ENCODE measurements at regions not wholly inside any gene's neighbourhood (a gene's known extent, or its start where the extent isn't known, plus 50 kb on each side); places are given as distances from the start of the nearest gene placed in this dataset.

DNA sequence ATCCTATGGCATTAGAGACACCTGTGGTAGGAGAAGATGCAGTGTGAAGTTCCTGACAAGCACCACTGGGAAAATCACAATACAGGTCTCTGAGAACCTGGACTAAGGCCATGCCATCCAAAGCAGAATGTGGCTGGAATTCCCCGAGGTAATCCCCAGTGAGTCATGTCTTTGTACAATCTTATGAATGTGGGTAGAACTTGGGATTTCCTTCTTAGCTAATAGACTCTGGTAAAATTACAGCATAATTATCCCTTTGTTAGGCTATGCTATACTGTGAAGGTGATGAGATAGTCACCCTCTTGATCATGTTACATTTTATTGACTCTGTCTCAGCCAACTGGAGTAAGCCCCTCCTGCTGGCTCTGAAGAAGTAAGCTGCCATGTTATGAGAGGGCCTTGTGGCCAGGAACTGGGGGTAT is 224.3 kb upstream of the DCN start:
- H3K79me2 ChIP-seq (ENCODE audit: insufficient read depth, low read depth, low read length) = no peaks in the 10 kb centered on the region
- H3K9me2 ChIP-seq (ENCODE audit: insufficient read depth, low read length) = no peaks in the 10 kb centered on the region
- no peaks in the 10 kb centered on the region for H4K20me1 ChIP-seq (ENCODE audit: insufficient read depth, low read length)
- intact Hi-C loops (cut with micrococcal nuclease; ENCODE audit: unreplicated experiment) = no loop called here
- H3K27ac ChIP-seq (ENCODE audit: low read depth, low read length, poor library complexity, severe bottlenecking) = no peak overlapping the region
- TF ChIP-seq, protein P1, sequence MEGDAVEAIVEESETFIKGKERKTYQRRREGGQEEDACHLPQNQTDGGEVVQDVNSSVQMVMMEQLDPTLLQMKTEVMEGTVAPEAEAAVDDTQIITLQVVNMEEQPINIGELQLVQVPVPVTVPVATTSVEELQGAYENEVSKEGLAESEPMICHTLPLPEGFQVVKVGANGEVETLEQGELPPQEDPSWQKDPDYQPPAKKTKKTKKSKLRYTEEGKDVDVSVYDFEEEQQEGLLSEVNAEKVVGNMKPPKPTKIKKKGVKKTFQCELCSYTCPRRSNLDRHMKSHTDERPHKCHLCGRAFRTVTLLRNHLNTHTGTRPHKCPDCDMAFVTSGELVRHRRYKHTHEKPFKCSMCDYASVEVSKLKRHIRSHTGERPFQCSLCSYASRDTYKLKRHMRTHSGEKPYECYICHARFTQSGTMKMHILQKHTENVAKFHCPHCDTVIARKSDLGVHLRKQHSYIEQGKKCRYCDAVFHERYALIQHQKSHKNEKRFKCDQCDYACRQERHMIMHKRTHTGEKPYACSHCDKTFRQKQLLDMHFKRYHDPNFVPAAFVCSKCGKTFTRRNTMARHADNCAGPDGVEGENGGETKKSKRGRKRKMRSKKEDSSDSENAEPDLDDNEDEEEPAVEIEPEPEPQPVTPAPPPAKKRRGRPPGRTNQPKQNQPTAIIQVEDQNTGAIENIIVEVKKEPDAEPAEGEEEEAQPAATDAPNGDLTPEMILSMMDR (conservative IDR thresholded peaks at IDR 0.05; ENCODE audit: low read length) = no peak
- no peak for TF ChIP-seq EZH2phosphoT487 (IDR thresholded peaks at IDR 0.05; ENCODE audit: borderline replicate concordance, low read depth, low read length)
- CTCF ChIA-PET (ENCODE audit: unreplicated experiment) = no interaction called here
- no peak for DNase-seq (ENCODE audit: low spot score)
- H3K36me3 ChIP-seq (ENCODE audit: insufficient read depth, low read length) = no peaks in the 10 kb centered on the region
- H3K4me1 ChIP-seq (ENCODE audit: insufficient read depth, low read length, poor library complexity, severe bottlenecking) = no peaks in the 10 kb centered on the region
- BruUV-seq (replicated peaks) = no TSS peak
- no peak overlapping the region for H3K4me3 ChIP-seq (ENCODE audit: low read depth, low read length, poor library complexity, severe bottlenecking)
- H3K4me2 ChIP-seq (ENCODE audit: low read length) = no peak overlapping the region
- no peaks in the 10 kb centered on the region for H3K9me3 ChIP-seq (ENCODE audit: low read length)
- H2AFZ ChIP-seq (ENCODE audit: low read length) = no peak overlapping the region
- POLR2A ChIA-PET = interaction anchor here (0.6 kb wide), 1 partner anchor 916 kb away, joined by 3 read pairs; no protein-coding TSS in a partner anchor

DNA sequence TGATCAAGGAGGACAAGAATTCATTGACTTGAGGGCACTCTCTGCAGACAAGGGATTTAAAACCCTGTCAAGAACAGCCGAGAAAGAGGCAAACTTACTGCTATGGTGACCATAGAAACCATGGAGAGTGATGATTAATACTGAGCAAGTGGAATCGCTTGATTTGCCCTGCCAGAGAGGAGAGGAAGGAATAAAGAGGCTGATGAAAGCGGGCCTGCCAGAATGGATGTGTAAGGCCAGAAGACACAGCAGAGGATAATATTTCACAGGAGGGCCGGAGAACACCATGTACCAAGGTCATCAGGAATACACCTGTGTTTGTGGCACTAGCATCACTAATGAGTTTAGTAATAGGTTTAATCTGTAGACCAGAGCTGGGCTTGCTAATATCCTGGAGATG is 221.8 kb upstream of the DCN start:
- BruUV-seq (replicated peaks) = no TSS peak
- no peaks in the 10 kb centered on the region for H3K4me1 ChIP-seq (ENCODE audit: insufficient read depth, low read length, poor library complexity, severe bottlenecking)
- H3K79me2 ChIP-seq (ENCODE audit: insufficient read depth, low read depth, low read length) = no peaks in the 10 kb centered on the region
- H3K27ac ChIP-seq (ENCODE audit: low read depth, low read length, poor library complexity, severe bottlenecking) = no peak overlapping the region
- no peaks in the 10 kb centered on the region for H3K36me3 ChIP-seq (ENCODE audit: insufficient read depth, low read length)
- no peak overlapping the region for H2AFZ ChIP-seq (ENCODE audit: low read length)
- H3K9me2 ChIP-seq (ENCODE audit: insufficient read depth, low read length) = no peaks in the 10 kb centered on the region
- H3K9me3 ChIP-seq (ENCODE audit: low read length) = no peaks in the 10 kb centered on the region
- ChIA-PET CTCF (ENCODE audit: unreplicated experiment) (no interaction called here), POLR2A (no interaction called here)
- no peak overlapping the region for H3K4me3 ChIP-seq (ENCODE audit: low read depth, low read length, poor library complexity, severe bottlenecking)
- TF ChIP-seq EZH2phosphoT487 (IDR thresholded peaks at IDR 0.05; ENCODE audit: borderline replicate concordance, low read depth, low read length) = no peak
- TF ChIP-seq, protein P1 (conservative IDR thresholded peaks at IDR 0.05; ENCODE audit: low read length) = no peak
- DNase-seq (ENCODE audit: low spot score) = no peak
- H4K20me1 ChIP-seq (ENCODE audit: insufficient read depth, low read length) = no peaks in the 10 kb centered on the region
- no peak overlapping the region for H3K4me2 ChIP-seq (ENCODE audit: low read length)
- intact Hi-C loops (cut with micrococcal nuclease; ENCODE audit: unreplicated experiment) = no loop called here

DNA sequence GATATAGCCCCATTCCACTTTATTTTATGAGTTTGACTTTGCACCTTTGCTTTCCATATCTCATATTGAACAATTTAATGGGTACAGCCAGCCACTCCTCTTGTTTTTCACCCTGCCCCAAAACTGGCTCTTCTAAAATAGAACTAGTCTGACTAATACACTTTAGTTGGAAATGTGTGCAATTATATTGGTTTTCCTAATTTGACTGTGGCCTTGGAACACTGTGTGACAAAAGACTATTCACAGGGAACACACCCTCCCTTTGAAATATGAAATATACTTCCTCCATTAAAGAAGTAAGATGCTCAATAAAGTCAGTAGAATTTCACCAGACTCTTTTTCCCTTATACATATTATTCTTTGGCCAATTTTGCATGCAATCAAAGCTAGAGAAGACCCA is 218.6 kb upstream of the DCN start:
- no peaks in the 10 kb centered on the region for H3K79me2 ChIP-seq (ENCODE audit: insufficient read depth, low read depth, low read length)
- CTCF ChIA-PET (ENCODE audit: unreplicated experiment) = no interaction called here
- H3K4me2 ChIP-seq (ENCODE audit: low read length) = no peak overlapping the region
- no peak overlapping the region for H3K27ac ChIP-seq (ENCODE audit: low read depth, low read length, poor library complexity, severe bottlenecking)
- POLR2A ChIA-PET = interaction anchor here (0.6 kb wide), 1 partner anchor 147 kb away, joined by 3 read pairs; no protein-coding TSS in a partner anchor
- DNase-seq (ENCODE audit: low spot score) = no peak
- no TSS peak for BruUV-seq (replicated peaks)
- H3K36me3 ChIP-seq (ENCODE audit: insufficient read depth, low read length) = no peaks in the 10 kb centered on the region
- TF ChIP-seq, protein P1 (conservative IDR thresholded peaks at IDR 0.05; ENCODE audit: low read length) = no peak
- no peak for TF ChIP-seq EZH2phosphoT487 (IDR thresholded peaks at IDR 0.05; ENCODE audit: borderline replicate concordance, low read depth, low read length)
- H2AFZ ChIP-seq (ENCODE audit: low read length) = no peak overlapping the region
- H3K4me1 ChIP-seq (ENCODE audit: insufficient read depth, low read length, poor library complexity, severe bottlenecking) = no peaks in the 10 kb centered on the region
- no peaks in the 10 kb centered on the region for H3K9me2 ChIP-seq (ENCODE audit: insufficient read depth, low read length)
- no peak overlapping the region for H3K4me3 ChIP-seq (ENCODE audit: low read depth, low read length, poor library complexity, severe bottlenecking)
- H3K9me3 ChIP-seq (ENCODE audit: low read length) = no peaks in the 10 kb centered on the region
- H4K20me1 ChIP-seq (ENCODE audit: insufficient read depth, low read length) = no peaks in the 10 kb centered on the region
- intact Hi-C loops (cut with micrococcal nuclease; ENCODE audit: unreplicated experiment) = no loop called here
